ENCODE measurements at regions not wholly inside any gene's neighbourhood (a gene's known extent, or its start where the extent isn't known, plus 50 kb on each side); places are given as distances from the start of the nearest gene placed in this dataset.

- no peaks in the 10 kb centered on the region for H3K79me2 ChIP-seq (ENCODE audit: insufficient read depth, low read length)
- DNase-seq: no peak
- H3K9ac ChIP-seq (ENCODE audit: low read depth, low read length): no peak overlapping the region
- H3K4me2 ChIP-seq (ENCODE audit: insufficient read depth, low read length): no peak overlapping the region
- no peaks in the 10 kb centered on the region for H3K36me3 ChIP-seq (ENCODE audit: insufficient read depth, low read length)
- no peaks in the 10 kb centered on the region for H4K20me1 ChIP-seq (ENCODE audit: insufficient read depth, low read length)
- no peak overlapping the region for H3K27ac ChIP-seq (ENCODE audit: low read length)
- H3K4me1 ChIP-seq (ENCODE audit: insufficient read depth, low read length): no peaks in the 10 kb centered on the region
- no peaks in the 10 kb centered on the region for H3K9me3 ChIP-seq (ENCODE audit: insufficient read depth, low read length, severe bottlenecking)
- TF ChIP-seq EZH2 (IDR thresholded peaks at IDR 0.05; ENCODE audit: borderline replicate concordance, low read depth, low read length, severe bottlenecking) (no peak), CTCF (IDR thresholded peaks at IDR 0.05; ENCODE audit: borderline replicate concordance, extremely low read depth, low read length, poor library complexity, severe bottlenecking) (no peak)
- H3K27me3 ChIP-seq (ENCODE audit: insufficient read depth, low read length, poor library complexity): no peaks in the 10 kb centered on the region
- H3K4me3 ChIP-seq (ENCODE audit: low read depth in 1 of 2, low read length in 2 of 2): no peak overlapping the region
- ATAC-seq (ENCODE audit: insufficient read depth, low read depth): no peak
- no peak overlapping the region for H2AFZ ChIP-seq (ENCODE audit: low read depth, low read length)
Observed at GRCh38 chr2:106275971-106276370, 81.9 kb upstream of the UXS1 start.

- DNase-seq (no peak), ATAC-seq (ENCODE audit: insufficient read depth, low read depth) (no peak)
- no peak overlapping the region for H2AFZ ChIP-seq (ENCODE audit: low read depth, low read length)
- H3K27me3 ChIP-seq (ENCODE audit: insufficient read depth, low read length, poor library complexity): no peaks in the 10 kb centered on the region
- H3K4me3 ChIP-seq (ENCODE audit: low read depth in 1 of 2, low read length in 2 of 2): no peak overlapping the region
- H3K27ac ChIP-seq (ENCODE audit: low read length): no peak overlapping the region
- H3K9me3 ChIP-seq (ENCODE audit: insufficient read depth, low read length, severe bottlenecking): no peaks in the 10 kb centered on the region
- H3K4me1 ChIP-seq (ENCODE audit: insufficient read depth, low read length): no peaks in the 10 kb centered on the region
- no peak overlapping the region for H3K4me2 ChIP-seq (ENCODE audit: insufficient read depth, low read length)
- no peaks in the 10 kb centered on the region for H3K79me2 ChIP-seq (ENCODE audit: insufficient read depth, low read length)
- no peak overlapping the region for H3K9ac ChIP-seq (ENCODE audit: low read depth, low read length)
- no peak for TF ChIP-seq CTCF (IDR thresholded peaks at IDR 0.05; ENCODE audit: borderline replicate concordance, extremely low read depth, low read length, poor library complexity, severe bottlenecking)
- H3K36me3 ChIP-seq (ENCODE audit: insufficient read depth, low read length): no peaks in the 10 kb centered on the region
- no peaks in the 10 kb centered on the region for H4K20me1 ChIP-seq (ENCODE audit: insufficient read depth, low read length)
Observed at GRCh38 chr2:106274668-106275067, 80.6 kb upstream of the UXS1 start.

GRCh38 chr2:106272216-106272807 lies 78.2 kb upstream of the UXS1 start:
- Histone ChIP-seq H3K4me3 (ENCODE audit: low read depth in 1 of 2, low read length in 2 of 2) (no peak overlapping the region), H4K20me1 (ENCODE audit: insufficient read depth, low read length) (no peaks in the 10 kb centered on the region), H2AFZ (ENCODE audit: low read depth, low read length) (no peak overlapping the region), H3K36me3 (ENCODE audit: insufficient read depth, low read length) (no peaks in the 10 kb centered on the region), H3K4me1 (ENCODE audit: insufficient read depth, low read length) (no peaks in the 10 kb centered on the region), H3K4me2 (ENCODE audit: insufficient read depth, low read length) (no peak overlapping the region), H3K79me2 (ENCODE audit: insufficient read depth, low read length) (no peaks in the 10 kb centered on the region), H3K9me3 (ENCODE audit: insufficient read depth, low read length, severe bottlenecking) (no peaks in the 10 kb centered on the region), H3K9ac (ENCODE audit: low read depth, low read length) (no peak overlapping the region), H3K27me3 (ENCODE audit: insufficient read depth, low read length, poor library complexity) (no peaks in the 10 kb centered on the region), H3K27ac (ENCODE audit: low read length) (no peak overlapping the region)
- no peak for DNase-seq
- ATAC-seq (ENCODE audit: insufficient read depth, low read depth): no peak
- TF ChIP-seq EZH2 (IDR thresholded peaks at IDR 0.05; ENCODE audit: borderline replicate concordance, low read depth, low read length, severe bottlenecking) (no peak), CTCF (IDR thresholded peaks at IDR 0.05; ENCODE audit: borderline replicate concordance, extremely low read depth, low read length, poor library complexity, severe bottlenecking) (no peak)

- Histone ChIP-seq H2AFZ (ENCODE audit: low read depth, low read length) (no peak overlapping the region), H3K9ac (ENCODE audit: low read depth, low read length) (no peak overlapping the region), H3K79me2 (ENCODE audit: insufficient read depth, low read length) (no peaks in the 10 kb centered on the region), H3K27ac (ENCODE audit: low read length) (no peak overlapping the region), H3K4me3 (ENCODE audit: low read depth in 1 of 2, low read length in 2 of 2) (no peak overlapping the region), H3K36me3 (ENCODE audit: insufficient read depth, low read length) (no peaks in the 10 kb centered on the region), H3K4me1 (ENCODE audit: insufficient read depth, low read length) (no peaks in the 10 kb centered on the region), H3K4me2 (ENCODE audit: insufficient read depth, low read length) (no peak overlapping the region), H3K9me3 (ENCODE audit: insufficient read depth, low read length, severe bottlenecking) (no peaks in the 10 kb centered on the region), H3K27me3 (ENCODE audit: insufficient read depth, low read length, poor library complexity) (no peaks in the 10 kb centered on the region), H4K20me1 (ENCODE audit: insufficient read depth, low read length) (no peaks in the 10 kb centered on the region)
- ATAC-seq (ENCODE audit: insufficient read depth, low read depth) (no peak), DNase-seq (no peak)
- no peak for TF ChIP-seq EZH2 (IDR thresholded peaks at IDR 0.05; ENCODE audit: borderline replicate concordance, low read depth, low read length, severe bottlenecking)
- no peak for TF ChIP-seq CTCF (IDR thresholded peaks at IDR 0.05; ENCODE audit: borderline replicate concordance, extremely low read depth, low read length, poor library complexity, severe bottlenecking)
Observed at GRCh38 chr2:106270471-106270891, 76.4 kb upstream of the UXS1 start.
